Fibroblast of lung (primary cell): ENCODE measurements at regions not wholly inside any gene's neighbourhood (a gene's known extent, or its start where the extent isn't known, plus 50 kb on each side); places are given as distances from the start of the nearest gene placed in this dataset.
"Not testable (repeated sequence)": the region's sequence is repeated elsewhere in the genome, so short reads cannot be mapped to it uniquely, and the experiment has no call there.

ENCODE experiments used
- DNase-seq, 2 donors: peaks; one replicate each; pipeline versions ENCODE4 v3.0.0 to v3.0.0-alpha.2; 2010; ENCODE audit warnings: low read depth in 2 of 2
- H2AFZ ChIP-seq: 2 replicates; pipeline ENCODE4 v1.5.1; 2012; ENCODE audit warnings: low read length, control low read depth, inconsistent platforms
- H3K27ac ChIP-seq: 2 replicates; pipeline ENCODE4 v1.5.1; 2011; ENCODE audit warnings: low read length, control low read depth; ENCODE audit not compliant: insufficient read depth
- H3K27me3 ChIP-seq: 2 replicates; pipeline ENCODE4 v1.5.1; 2011; ENCODE audit warnings: mild to moderate bottlenecking, low read length; ENCODE audit not compliant: control insufficient read depth, insufficient read depth
- H3K36me3 ChIP-seq: 2 replicates; pipeline ENCODE4 v1.5.1; 2011; ENCODE audit warnings: low read length; ENCODE audit not compliant: control insufficient read depth, insufficient read depth
- H3K4me1 ChIP-seq: 2 replicates; pipeline ENCODE4 v1.5.1; 2011; ENCODE audit warnings: low read length; ENCODE audit not compliant: control insufficient read depth, insufficient read depth; ENCODE audit errors: extremely low read depth
- H3K4me2 ChIP-seq: 2 replicates; pipeline ENCODE4 v1.5.1; 2011; ENCODE audit warnings: low read length, control low read depth; ENCODE audit not compliant: insufficient read depth; ENCODE audit errors: extremely low read depth
- H3K4me3 ChIP-seq, 4 experiments: fragments of 200-600 bp in 1 of 4; sonication (generic) in 1 of 4; replicated peaks in 1 of 4; 2 replicates each; pipeline ENCODE4 v1.5.1; 2011 to 2016; ENCODE audit warnings: low read length in 4 of 4, low read depth in 3 of 4, mild to moderate bottlenecking in 3 of 4, control low read depth in 2 of 4, inconsistent platforms in 1 of 4, mixed read lengths in 1 of 4; ENCODE audit not compliant: insufficient read depth in 1 of 4; ENCODE audit errors: control extremely low read depth in 1 of 4
- H3K79me2 ChIP-seq: 2 replicates; pipeline ENCODE4 v1.5.1; 2012; ENCODE audit warnings: mild to moderate bottlenecking, low read length, inconsistent platforms; ENCODE audit not compliant: control insufficient read depth, insufficient read depth
- H3K9ac ChIP-seq: 2 replicates; pipeline ENCODE4 v1.5.1; 2011; ENCODE audit warnings: mild to moderate bottlenecking, low read length, control low read depth; ENCODE audit not compliant: insufficient read depth
- H3K9me3 ChIP-seq: 2 replicates; pipeline ENCODE4 v1.5.1; 2012; ENCODE audit warnings: low read depth, low read length; ENCODE audit not compliant: control insufficient read depth, insufficient read depth
- H4K20me1 ChIP-seq: 2 replicates; pipeline ENCODE4 v1.5.1; 2011; ENCODE audit warnings: low read length; ENCODE audit not compliant: control insufficient read depth, insufficient read depth; ENCODE audit errors: extremely low read depth
- CTCF ChIP-seq, 2 donors: IDR thresholded peaks in 1 of 2; conservative IDR thresholded peaks in 1 of 2; 1 replicate in 1 of 2; 2 replicates in 1 of 2; pipeline ENCODE4 v1.5.1; 2011 to 2012; ENCODE audit warnings: low read length in 2 of 2, control low read depth in 1 of 2, inconsistent platforms in 1 of 2, low read depth in 1 of 2, mild to moderate bottlenecking in 1 of 2
- EZH2 ChIP-seq: IDR thresholded peaks from 2 replicates; pipeline ENCODE4 v1.5.1; 2012; ENCODE audit warnings: low read length, control low read depth, mild to moderate bottlenecking; ENCODE audit errors: missing control alignments

DNA sequence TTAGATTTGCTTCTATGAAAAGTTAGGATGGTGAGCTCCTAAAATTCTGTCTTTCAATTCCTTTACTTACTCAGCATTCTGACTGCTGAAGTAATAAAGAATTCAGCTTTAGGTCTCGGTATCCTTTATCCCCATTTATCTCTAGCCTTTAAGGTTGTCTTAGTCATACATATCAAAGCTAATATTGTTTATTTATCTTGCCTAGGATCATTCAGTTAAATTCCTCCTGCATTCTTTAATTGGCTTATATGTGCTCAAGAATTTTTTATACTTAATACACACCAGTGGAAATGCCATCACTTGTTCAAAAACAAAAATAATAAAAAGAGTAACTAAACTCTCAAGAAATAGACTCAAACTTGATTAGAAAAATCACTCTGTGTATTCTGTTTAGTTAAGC lies 507.0 kb downstream of the ZPLD1 start:
- Histone ChIP-seq H3K79me2 (no peaks in the 10 kb centered on the region), H3K9ac (no peak overlapping the region), H4K20me1 (no peaks in the 10 kb centered on the region), H3K4me3 (no peak overlapping the region), H3K4me2 (no peak overlapping the region), H3K36me3 (no peaks in the 10 kb centered on the region), H3K9me3 (no peaks in the 10 kb centered on the region), H3K27me3 (no peaks in the 10 kb centered on the region), H3K27ac (no peak overlapping the region), H3K4me1 (no peaks in the 10 kb centered on the region), H2AFZ (no peak overlapping the region)
- TF ChIP-seq CTCF (conservative IDR thresholded peaks at IDR 0.05 in 1 of 2, IDR thresholded peaks at IDR 0.05 in 1 of 2; ENCODE audit: low read depth in 1 of 2, low read length in 2 of 2) (no peak), EZH2 (no peak)
- DNase-seq: peak in 1 of 2 donors; percentile 55

- H2AFZ ChIP-seq, H3K4me1 ChIP-seq, H3K27me3 ChIP-seq, DNase-seq, H3K4me2 ChIP-seq, H3K9me3 ChIP-seq, H3K27ac ChIP-seq, H4K20me1 ChIP-seq, H3K36me3 ChIP-seq, H3K4me3 ChIP-seq, H3K79me2 ChIP-seq, H3K9ac ChIP-seq: not testable (repeated sequence)
Observed at GRCh38 chr3:102946445-102946844, 511.6 kb downstream of the ZPLD1 start.

- Histone ChIP-seq H3K27me3 (no peaks in the 10 kb centered on the region), H3K27ac (no peak overlapping the region), H3K4me2 (no peak overlapping the region), H3K79me2 (no peaks in the 10 kb centered on the region), H2AFZ (no peak overlapping the region), H3K4me1 (no peaks in the 10 kb centered on the region), H4K20me1 (no peaks in the 10 kb centered on the region), H3K36me3 (no peaks in the 10 kb centered on the region), H3K4me3 (no peak overlapping the region), H3K9me3 (no peaks in the 10 kb centered on the region), H3K9ac (no peak overlapping the region)
- TF ChIP-seq CTCF (conservative IDR thresholded peaks at IDR 0.05 in 1 of 2, IDR thresholded peaks at IDR 0.05 in 1 of 2; ENCODE audit: low read depth in 1 of 2, low read length in 2 of 2): no peak
- TF ChIP-seq EZH2: no peak
- DNase-seq: peak in 1 of 2 donors; percentile 18
Observed at GRCh38 chr3:102972350-102972749, 537.5 kb downstream of the ZPLD1 start.
